Activated CD4-positive, alpha-beta T cell treated with anti-CD3 and anti-CD28 coated beads for 24 hours (primary cell): ENCODE measurements at regions not wholly inside any gene's neighbourhood (a gene's known extent, or its start where the extent isn't known, plus 50 kb on each side); places are given as distances from the start of the nearest gene placed in this dataset.
"Not testable (repeated sequence)": the region's sequence is repeated elsewhere in the genome, so short reads cannot be mapped to it uniquely, and the experiment has no call there.

Experiments used
- DNase-seq, 2 donors: peaks; one replicate each; pipeline ENCODE4 v3.0.0-alpha.2; 2020; ENCODE audit warnings: low read depth in 2 of 2

- no peak for DNase-seq
Observed at GRCh38 chr16:17940584-17941364, 395.8 kb downstream of the NPIPA8 start.

DNA sequence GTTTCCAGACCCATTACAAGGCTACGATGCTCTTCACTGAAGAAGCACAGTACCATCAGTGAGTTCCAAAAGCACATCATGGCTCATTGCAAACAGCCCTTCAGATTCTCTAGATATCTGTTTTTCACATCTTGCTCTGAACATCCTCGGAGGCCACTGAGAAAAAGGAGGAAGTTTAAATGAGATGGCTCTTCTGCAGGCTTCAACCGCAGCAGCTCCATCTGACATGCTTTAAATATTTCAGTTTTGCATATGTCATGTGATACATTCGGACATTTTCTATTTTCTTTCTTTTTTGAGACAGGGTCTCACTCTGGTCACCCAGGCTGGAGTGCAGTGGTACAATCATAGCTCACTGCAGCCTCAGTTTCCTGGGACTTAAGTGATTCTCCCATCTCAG is 396.8 kb downstream of the NPIPA8 start:
- DNase-seq, result no peak

GRCh38 chr16:17939122-17939536 is 397.4 kb downstream of the NPIPA8 start:
- DNase-seq, result no peak

GRCh38 chr16:17938546-17938945 is 398.0 kb downstream of the NPIPA8 start:
- no peak for DNase-seq

DNA sequence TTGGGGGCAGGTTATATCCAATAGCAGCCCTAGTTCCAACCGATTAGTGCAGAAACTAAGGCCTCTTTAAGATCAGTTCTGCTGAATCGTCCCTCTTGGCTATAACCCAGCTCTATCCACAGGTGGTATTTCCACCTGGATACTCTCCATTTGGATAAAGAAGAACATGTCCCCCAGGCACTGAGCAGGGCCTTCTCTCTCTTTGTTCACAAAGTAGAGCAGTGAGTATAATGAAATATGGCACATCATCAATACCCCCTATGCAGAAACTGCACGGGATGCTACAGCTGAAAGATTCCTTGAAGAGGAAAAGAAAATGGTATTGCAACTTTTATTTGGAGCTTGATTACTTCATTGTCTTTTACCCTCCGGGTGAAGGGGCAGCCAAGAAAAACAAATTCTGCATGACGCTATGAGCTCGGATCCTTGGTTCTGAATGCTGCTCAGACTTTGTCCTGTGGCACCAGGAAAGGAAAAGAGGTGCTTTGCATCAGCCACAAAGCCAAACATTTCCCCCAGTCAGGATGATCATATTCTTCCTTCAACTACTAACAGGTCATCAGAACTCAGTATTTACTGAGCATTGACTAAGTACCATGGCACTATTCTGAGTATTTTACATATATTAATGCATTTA is 399.7 kb downstream of the NPIPA8 start:
- DNase-seq, result no peak

DNA sequence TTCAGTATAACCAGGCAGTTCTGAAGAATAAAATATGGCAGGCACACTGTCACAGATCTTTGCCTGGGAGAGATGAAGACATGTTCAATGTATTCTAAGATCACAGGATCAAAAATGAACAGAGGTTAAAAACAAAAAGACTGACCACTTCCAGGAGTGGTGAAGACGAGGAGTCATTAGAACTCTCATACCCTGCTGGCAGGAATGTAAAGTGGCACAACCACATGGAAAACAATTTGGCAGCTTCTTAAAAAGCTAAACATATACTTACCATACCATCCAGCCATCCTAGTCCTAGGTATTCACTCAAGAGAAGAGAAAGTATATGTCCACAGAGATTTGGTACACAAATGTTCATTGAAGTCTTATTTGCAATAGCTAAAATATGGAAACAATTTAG is 406.3 kb downstream of the NPIPA8 start:
- no peak for DNase-seq

GRCh38 chr16:17926866-17927399 is 409.6 kb downstream of the NPIPA8 start:
- no peak for DNase-seq

GRCh38 chr16:17926461-17926860 is 410.1 kb downstream of the NPIPA8 start:
- DNase-seq, result no peak

DNA sequence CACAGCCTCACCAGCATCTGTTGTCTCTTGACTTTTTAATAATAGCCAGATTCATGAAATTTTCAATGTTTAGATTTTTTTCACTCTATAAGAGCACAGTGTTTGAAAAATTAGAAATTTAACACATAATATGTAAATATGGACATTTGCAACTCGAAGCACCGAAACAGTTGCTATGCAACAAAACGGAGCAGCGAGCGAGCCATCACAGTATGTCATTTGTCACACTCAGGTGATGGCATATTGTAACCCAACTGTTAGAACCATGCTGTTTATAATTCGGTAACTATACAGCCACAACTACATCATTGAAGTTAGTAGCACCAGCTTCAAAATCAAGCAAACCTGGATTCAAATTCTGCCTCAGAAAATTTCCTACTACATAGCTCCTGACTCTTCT is 410.8 kb downstream of the NPIPA8 start:
- DNase-seq, result no peak

GRCh38 chr16:17921357-17921978 is 415.1 kb downstream of the NPIPA8 start:
- peak; percentile 40 to 43 for DNase-seq

DNA sequence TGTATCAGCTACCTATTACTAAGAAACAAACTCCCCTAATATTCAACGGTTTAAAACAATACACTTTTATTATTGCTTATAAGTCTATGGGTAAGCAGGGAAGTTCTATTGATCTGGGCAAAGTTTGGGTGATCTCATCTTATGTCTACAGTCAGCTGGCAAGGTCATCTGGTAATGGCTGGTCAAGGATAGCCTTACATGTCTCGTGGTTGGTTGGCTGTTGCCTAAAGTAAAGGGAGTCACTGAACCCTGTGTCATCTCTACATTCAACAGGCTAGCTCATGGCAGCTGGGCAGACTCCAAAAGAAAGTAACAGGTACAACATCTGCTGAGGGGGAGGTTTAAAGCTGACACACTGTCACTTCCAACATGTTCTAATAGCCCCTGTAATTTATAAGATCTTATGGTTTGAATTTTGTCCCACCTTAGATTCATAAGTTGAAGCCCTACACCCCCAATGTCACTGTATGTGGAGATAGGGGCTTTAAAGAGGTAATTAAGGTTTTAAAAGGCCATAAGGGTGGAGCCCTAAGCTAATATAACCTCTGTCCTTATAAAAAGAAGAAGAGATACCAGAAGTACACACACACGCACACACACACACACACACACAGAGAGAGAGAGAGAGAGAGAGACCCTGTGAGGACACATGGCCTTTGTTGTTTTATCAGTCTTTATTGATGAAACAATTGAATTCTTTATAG is 419.1 kb downstream of the NPIPA8 start:
- DNase-seq, result no peak

GRCh38 chr16:17915791-17916190 is 420.7 kb downstream of the NPIPA8 start:
- DNase-seq, result no peak

DNA sequence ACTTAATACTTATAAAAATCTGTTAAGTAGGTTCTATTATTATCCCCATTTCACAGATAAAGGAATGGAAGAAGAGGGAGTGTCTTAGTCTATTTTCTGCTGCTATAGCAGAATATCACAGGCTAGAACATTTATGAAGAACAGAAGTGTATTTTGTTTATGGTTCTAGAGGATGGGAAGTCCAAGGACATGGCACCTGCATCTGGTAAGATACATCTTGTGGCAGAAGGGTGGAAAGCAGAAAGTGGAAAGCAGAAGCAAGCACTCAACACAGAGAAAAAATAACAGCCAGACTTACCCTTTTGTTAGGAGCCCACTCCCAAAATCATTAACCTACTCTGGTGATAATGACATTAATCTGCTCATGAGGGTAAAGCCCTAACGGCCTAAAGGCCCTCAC is 422.4 kb downstream of the NPIPA8 start:
- no peak for DNase-seq

DNA sequence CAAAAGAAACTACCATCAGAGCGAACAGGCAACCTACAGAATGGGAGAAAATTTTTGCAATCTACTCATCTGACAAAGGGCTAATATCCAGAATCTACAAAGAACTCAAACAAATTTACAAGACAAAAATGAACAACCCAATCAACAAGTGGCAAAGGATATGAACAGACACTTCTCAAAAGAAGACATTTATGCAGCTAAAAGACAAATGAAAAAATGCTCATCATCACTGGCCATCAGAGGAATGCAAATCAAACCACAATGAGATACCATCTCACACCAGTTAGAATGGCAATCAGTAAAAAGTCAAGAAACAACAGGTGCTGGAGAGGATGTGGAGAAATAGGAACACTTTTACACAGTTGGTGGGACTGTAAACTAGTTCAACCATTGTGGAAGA is 425.0 kb downstream of the NPIPA8 start:
- not testable (repeated sequence) for DNase-seq

DNA sequence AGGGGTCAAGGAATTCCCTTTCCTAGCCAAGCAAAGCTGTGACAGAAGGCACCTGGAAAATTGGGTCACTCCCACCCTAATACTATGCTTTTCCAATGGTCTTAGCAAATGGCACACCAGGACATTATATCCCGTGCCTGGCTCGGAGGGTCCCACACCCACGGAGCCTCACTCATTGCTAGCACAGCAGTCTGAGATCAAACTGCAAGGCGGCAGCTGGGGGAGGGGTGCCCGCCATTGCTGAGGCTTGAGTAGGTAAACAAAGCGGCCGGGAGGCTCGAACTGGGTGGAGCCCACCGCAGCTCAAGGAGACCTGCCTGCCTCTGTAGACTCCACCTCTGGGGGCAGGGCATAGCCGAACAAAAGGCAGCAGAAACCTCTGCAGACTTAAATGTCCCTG is 429.9 kb downstream of the NPIPA8 start:
- not testable (repeated sequence) for DNase-seq

DNA sequence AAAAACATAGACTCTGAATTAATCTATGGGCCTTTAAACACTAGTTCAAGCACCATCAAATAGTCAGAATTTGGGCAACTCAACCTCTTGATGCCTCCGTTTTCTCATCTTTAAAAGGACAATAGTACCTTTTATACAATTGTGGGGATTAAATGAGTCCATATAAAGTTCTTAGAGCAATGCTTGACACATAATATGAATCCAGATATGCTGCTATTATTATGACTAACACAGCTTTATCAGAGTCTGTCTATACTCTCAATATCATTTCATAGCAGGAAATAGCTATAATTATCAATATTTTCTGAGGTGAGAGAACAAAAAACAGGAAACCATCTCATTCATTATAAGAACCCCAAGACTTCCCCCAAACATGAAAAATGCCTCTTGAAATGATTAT is 430.5 kb upstream of the XYLT1 start:
- DNase-seq, result no peak

DNA sequence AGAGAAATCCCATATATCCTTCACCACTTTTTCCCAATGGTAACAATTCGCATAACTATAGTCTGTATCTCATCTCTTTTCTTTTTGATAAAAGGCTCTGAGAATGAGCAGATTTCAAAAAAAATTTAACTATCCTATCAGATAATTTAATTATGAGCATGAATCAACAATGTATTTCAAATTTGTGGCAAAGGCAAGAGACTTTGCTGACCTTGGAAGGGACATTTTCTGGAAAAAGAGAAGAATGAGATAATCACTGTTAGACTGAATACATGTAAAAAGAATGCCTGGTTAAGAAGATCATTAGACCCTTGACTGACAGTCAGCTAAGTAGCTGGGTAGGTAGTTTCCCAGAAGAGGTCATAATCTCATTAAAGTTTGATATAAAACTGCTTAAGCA is 428.4 kb upstream of the XYLT1 start:
- no peak for DNase-seq

- no peak for DNase-seq
Observed at GRCh38 chr16:17887963-17888362, 417.2 kb upstream of the XYLT1 start.

DNA sequence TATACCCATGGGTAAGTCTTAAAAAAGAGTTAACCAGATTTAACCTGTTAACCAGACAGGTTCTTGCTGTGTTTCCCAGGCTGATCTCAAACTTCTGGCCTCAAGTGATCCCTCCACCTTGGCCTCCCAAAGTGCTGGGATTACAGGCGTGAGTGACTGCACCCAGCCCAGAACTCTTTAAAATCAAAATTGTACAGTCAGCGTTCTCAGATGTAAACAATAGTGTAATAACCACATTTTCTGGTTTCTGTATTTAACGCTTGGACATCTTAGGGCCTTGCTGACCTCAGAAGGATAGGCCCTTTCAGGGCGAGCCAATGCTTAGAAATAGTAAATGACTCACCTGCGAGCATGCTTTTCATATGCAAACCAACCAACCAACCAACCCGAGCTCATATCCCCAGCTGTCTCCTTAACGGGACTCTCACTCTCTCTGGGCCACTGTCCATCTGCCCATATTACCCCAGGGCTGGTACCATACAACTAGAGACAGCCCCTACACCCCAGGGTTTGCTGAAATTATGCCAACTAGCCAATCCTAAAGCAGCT is 415.0 kb upstream of the XYLT1 start:
- no peak for DNase-seq

DNA sequence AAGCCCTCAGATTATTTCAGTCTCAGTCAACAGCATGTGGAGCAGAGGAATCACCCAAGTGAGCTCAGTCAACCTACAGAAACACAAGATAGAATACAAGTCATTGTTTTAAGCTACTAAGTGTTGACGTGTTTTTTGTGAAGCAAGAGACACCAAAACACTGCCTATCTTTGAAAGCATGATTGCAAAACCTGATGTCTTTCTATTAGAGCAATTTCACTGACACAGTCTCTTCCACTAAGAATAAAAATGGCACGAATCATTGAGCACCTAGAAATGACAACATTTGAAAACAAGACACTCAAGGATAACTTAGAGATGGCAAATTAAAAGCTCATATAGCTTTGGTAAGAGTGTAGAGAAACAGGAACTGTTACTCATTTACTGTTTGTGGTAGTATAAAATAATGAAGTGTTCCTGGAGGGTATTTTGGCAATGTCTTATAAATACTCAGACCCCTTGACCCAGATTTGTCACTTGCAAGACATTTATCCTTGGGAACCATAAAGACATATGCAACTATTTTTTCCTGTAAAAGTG is 407.1 kb upstream of the XYLT1 start:
- DNase-seq, result no peak

GRCh38 chr16:17866996-17867395 is 396.2 kb upstream of the XYLT1 start:
- no peak for DNase-seq
